NB4 (cell line): ENCODE measurements at regions not wholly inside any gene's neighbourhood (a gene's known extent, or its start where the extent isn't known, plus 50 kb on each side); places are given as distances from the start of the nearest gene placed in this dataset.

Experiments used
- CTCF ChIP-seq: IDR thresholded peaks from one replicate; pipeline ENCODE4 v1.5.1; 2012; ENCODE audit warnings: low read depth, low read length
- MYC ChIP-seq: IDR thresholded peaks from 2 replicates; pipeline ENCODE4 v1.6.1; 2011; ENCODE audit warnings: low read depth, low read length
- POLR2A ChIP-seq: IDR thresholded peaks from 2 replicates; pipeline ENCODE4 v1.6.1; 2011; ENCODE audit warnings: mild to moderate bottlenecking; ENCODE audit not compliant: insufficient read length; ENCODE audit errors: extremely low read depth
- TF ChIP-seq, protein P1 (sequence below): IDR thresholded peaks from 2 replicates; pipeline ENCODE4 v1.6.1; 2011; ENCODE audit warnings: low read depth, low read length

DNA sequence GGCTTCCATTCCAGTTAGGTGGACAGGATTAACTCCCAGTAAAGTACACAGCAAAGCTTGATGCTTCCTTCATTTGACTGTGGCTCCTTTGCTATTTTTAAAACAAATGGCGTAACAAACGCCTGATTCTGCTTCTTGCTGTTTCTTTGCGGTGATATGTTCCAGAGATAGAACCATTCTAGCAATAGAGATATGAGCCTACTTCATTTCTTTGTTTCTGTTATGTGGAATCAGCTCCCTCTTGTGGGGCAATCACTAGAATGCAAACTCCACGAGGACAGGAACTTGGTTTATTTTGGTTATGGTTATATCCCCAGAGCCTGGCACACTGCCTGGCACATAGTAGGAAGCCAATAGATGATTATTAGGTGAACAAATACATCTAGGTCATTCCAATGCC lies 122.6 kb upstream of the SLC6A11 start:
- TF ChIP-seq CTCF (peak; percentile 26), MYC (no peak), POLR2A (no peak)
- TF ChIP-seq, protein P1, sequence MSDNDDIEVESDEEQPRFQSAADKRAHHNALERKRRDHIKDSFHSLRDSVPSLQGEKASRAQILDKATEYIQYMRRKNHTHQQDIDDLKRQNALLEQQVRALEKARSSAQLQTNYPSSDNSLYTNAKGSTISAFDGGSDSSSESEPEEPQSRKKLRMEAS, result no peak
